WTC11 (cell line): ENCODE measurements at regions not wholly inside any gene's neighbourhood (a gene's known extent, or its start where the extent isn't known, plus 50 kb on each side); places are given as distances from the start of the nearest gene placed in this dataset.

Experiments used
- ATAC-seq: fragments of 200-7000 bp; cut with Tn5 transposase; 2 replicates; pipeline ENCODE4 v1.10.0; 2021; ENCODE audit warnings: mild to moderate bottlenecking, moderate library complexity
- CTCF ChIA-PET: fragments of 300-600 bp; sonication (Branson Sonifier 250); formaldehyde crosslinking; loops from one replicate; lab custom pipeline; 2021; ENCODE audit warnings: antibody characterized with exemption; lab: Charles Lee
- POLR2A ChIA-PET: fragments of 350-600 bp; sonication (Branson Sonifier 250); formaldehyde crosslinking; loops from one replicate; lab custom pipeline; 2021; ENCODE audit warnings: antibody characterized with exemption; lab: Charles Lee
- DNase-seq: peaks from one replicate; pipeline ENCODE4 v3.0.0; 2021; ENCODE audit warnings: low spot score
- H3K27ac Mint-ChIP-seq: 2 replicates; pipeline ENCODE4 v1.8.0; 2021; ENCODE audit warnings: mixed read lengths
- H3K27me3 Mint-ChIP-seq: 2 replicates; pipeline ENCODE4 v1.8.0; 2021; ENCODE audit warnings: low read depth, mild to moderate bottlenecking, moderate library complexity, mixed read lengths
- H3K36me3 Mint-ChIP-seq: 2 replicates; pipeline ENCODE4 v1.8.0; 2021; ENCODE audit warnings: mixed read lengths
- H3K4me1 Mint-ChIP-seq: 2 replicates; pipeline ENCODE4 v1.8.0; 2022; ENCODE audit warnings: mixed read lengths
- H3K4me3 Mint-ChIP-seq: 2 replicates; pipeline ENCODE4 v1.8.0; 2021; ENCODE audit warnings: mild to moderate bottlenecking, moderate library complexity, mixed read lengths
- H3K9me3 Mint-ChIP-seq: 2 replicates; pipeline ENCODE4 v1.8.0; 2021; ENCODE audit warnings: mixed read lengths
- ATF3 ChIP-seq: sonication (generic); formaldehyde crosslinking; conservative IDR thresholded peaks from 2 replicates; pipeline ENCODE4 v1.8.1; 2022; ENCODE audit warnings: mild to moderate bottlenecking, missing genetic modification reagents
- CBFB ChIP-seq: sonication (generic); formaldehyde crosslinking; IDR thresholded peaks from 2 replicates; pipeline ENCODE4 v1.8.1; 2022; ENCODE audit warnings: mild to moderate bottlenecking, low read depth, missing genetic modification reagents
- E2F1 ChIP-seq: sonication (generic); formaldehyde crosslinking; IDR thresholded peaks from 2 replicates; pipeline ENCODE4 v1.8.0; 2022; ENCODE audit warnings: mild to moderate bottlenecking, missing genetic modification reagents
- EMX1 ChIP-seq: fragments of 250-450 bp; sonication (Bioruptor Pico); IDR thresholded peaks from 2 replicates; pipeline ENCODE4 v1.8.0; 2021; ENCODE audit warnings: mild to moderate bottlenecking
- TCF7 ChIP-seq: sonication (generic); formaldehyde crosslinking; IDR thresholded peaks from 2 replicates; pipeline ENCODE4 v1.8.0; 2022; ENCODE audit warnings: mild to moderate bottlenecking, low read depth, missing genetic modification reagents, moderate library complexity
- TEAD4 ChIP-seq: sonication (generic); formaldehyde crosslinking; IDR thresholded peaks from 2 replicates; pipeline ENCODE4 v1.8.0; 2022; ENCODE audit warnings: mild to moderate bottlenecking, missing genetic modification reagents
- ZNF281 ChIP-seq: sonication (generic); formaldehyde crosslinking; IDR thresholded peaks from 2 replicates; pipeline ENCODE4 v1.8.0; 2023; ENCODE audit warnings: mild to moderate bottlenecking, missing genetic modification reagents
- ZNF416 ChIP-seq: fragments of 250-450 bp; sonication (Bioruptor Pico); IDR thresholded peaks from 2 replicates; pipeline ENCODE4 v1.9.0; 2021; ENCODE audit warnings: mild to moderate bottlenecking, inconsistent platforms
- ZNF423 ChIP-seq: fragments of 250-450 bp; sonication (Bioruptor Pico); IDR thresholded peaks from 2 replicates; pipeline ENCODE4 v2.1.2; 2022; ENCODE audit warnings: mild to moderate bottlenecking, moderate library complexity
- ZNF425 ChIP-seq: fragments of 250-450 bp; sonication (Bioruptor Pico); conservative IDR thresholded peaks from 2 replicates; pipeline ENCODE4 v1.9.0; 2021; ENCODE audit warnings: mild to moderate bottlenecking
- TF ChIP-seq, protein P1 (sequence below): sonication (generic); formaldehyde crosslinking; IDR thresholded peaks from 2 replicates; pipeline ENCODE4 v1.8.1; 2022; ENCODE audit warnings: missing genetic modification reagents, borderline replicate concordance
- TF ChIP-seq, protein P2 (sequence below): sonication (generic); formaldehyde crosslinking; IDR thresholded peaks from 2 replicates; pipeline ENCODE4 v1.8.1; 2023; ENCODE audit warnings: mild to moderate bottlenecking, missing genetic modification reagents
- TF ChIP-seq, protein P3 (sequence below): sonication (generic); formaldehyde crosslinking; IDR thresholded peaks from 2 replicates; pipeline ENCODE4 v1.8.0; 2023; ENCODE audit warnings: missing genetic modification reagents, mild to moderate bottlenecking, borderline replicate concordance
- TF ChIP-seq, protein P4 (sequence below): sonication (generic); formaldehyde crosslinking; IDR thresholded peaks from 2 replicates; pipeline ENCODE4 v1.8.0; 2023; ENCODE audit warnings: missing genetic modification reagents
- TF ChIP-seq, protein P5 (sequence below): fragments of 250-450 bp; sonication (Bioruptor Pico); IDR thresholded peaks from 2 replicates; pipeline ENCODE4 v1.9.0; 2021; ENCODE audit warnings: moderate library complexity, mild to moderate bottlenecking, inconsistent platforms, borderline replicate concordance

DNA sequence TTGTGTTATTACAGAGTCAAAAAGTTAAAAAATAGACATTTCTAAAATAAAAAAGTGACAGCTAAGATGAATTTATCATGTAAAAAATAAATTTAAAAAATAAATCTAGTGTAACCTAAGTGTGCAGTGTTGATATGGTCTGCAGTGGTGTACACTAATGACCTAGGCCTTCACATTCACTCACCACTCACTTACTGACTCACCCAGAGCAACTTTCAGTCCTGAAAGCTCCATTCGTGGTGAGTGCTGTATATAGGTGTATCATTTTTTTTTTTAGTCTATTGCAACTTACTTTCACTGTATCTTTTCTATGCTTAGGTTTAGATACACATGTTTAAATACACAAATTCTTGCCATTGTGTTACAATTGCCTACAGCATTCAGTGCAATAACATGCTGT is 459.4 kb upstream of the ROBO1 start:
- Mint-ChIP-seq H3K9me3 (peaks cover 7% of the 10 kb centered on the region), H3K27me3 (no peaks in the 10 kb centered on the region), H3K36me3 (no peaks in the 10 kb centered on the region), H3K4me3 (no peak overlapping the region), H3K27ac (no peak overlapping the region), H3K4me1 (no peaks in the 10 kb centered on the region)
- CTCF ChIA-PET, result no interaction called here
- ATAC-seq (no peak), DNase-seq (no peak)
- POLR2A ChIA-PET, result no interaction called here
- TF ChIP-seq, protein P1, sequence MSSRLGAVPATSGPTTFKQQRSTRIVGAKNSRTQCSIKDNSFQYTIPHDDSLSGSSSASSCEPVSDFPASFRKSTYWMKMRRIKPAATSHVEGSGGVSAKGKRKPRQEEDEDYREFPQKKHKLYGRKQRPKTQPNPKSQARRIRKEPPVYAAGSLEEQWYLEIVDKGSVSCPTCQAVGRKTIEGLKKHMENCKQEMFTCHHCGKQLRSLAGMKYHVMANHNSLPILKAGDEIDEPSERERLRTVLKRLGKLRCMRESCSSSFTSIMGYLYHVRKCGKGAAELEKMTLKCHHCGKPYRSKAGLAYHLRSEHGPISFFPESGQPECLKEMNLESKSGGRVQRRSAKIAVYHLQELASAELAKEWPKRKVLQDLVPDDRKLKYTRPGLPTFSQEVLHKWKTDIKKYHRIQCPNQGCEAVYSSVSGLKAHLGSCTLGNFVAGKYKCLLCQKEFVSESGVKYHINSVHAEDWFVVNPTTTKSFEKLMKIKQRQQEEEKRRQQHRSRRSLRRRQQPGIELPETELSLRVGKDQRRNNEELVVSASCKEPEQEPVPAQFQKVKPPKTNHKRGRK, result no peak
- TF ChIP-seq ZNF423 (CRISPR knock-in tag) (no peak), ATF3 (CRISPR knock-in tag) (no peak), EMX1 (CRISPR knock-in tag) (no peak), E2F1 (CRISPR knock-in tag) (no peak), ZNF281 (no peak), TEAD4 (no peak), ZNF416 (CRISPR knock-in tag) (no peak), CBFB (no peak), TCF7 (CRISPR knock-in tag) (no peak), ZNF425 (CRISPR knock-in tag) (no peak)
- TF ChIP-seq, protein P2, sequence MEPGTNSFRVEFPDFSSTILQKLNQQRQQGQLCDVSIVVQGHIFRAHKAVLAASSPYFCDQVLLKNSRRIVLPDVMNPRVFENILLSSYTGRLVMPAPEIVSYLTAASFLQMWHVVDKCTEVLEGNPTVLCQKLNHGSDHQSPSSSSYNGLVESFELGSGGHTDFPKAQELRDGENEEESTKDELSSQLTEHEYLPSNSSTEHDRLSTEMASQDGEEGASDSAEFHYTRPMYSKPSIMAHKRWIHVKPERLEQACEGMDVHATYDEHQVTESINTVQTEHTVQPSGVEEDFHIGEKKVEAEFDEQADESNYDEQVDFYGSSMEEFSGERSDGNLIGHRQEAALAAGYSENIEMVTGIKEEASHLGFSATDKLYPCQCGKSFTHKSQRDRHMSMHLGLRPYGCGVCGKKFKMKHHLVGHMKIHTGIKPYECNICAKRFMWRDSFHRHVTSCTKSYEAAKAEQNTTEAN (CRISPR knock-in tag), result no peak
- TF ChIP-seq, protein P3, sequence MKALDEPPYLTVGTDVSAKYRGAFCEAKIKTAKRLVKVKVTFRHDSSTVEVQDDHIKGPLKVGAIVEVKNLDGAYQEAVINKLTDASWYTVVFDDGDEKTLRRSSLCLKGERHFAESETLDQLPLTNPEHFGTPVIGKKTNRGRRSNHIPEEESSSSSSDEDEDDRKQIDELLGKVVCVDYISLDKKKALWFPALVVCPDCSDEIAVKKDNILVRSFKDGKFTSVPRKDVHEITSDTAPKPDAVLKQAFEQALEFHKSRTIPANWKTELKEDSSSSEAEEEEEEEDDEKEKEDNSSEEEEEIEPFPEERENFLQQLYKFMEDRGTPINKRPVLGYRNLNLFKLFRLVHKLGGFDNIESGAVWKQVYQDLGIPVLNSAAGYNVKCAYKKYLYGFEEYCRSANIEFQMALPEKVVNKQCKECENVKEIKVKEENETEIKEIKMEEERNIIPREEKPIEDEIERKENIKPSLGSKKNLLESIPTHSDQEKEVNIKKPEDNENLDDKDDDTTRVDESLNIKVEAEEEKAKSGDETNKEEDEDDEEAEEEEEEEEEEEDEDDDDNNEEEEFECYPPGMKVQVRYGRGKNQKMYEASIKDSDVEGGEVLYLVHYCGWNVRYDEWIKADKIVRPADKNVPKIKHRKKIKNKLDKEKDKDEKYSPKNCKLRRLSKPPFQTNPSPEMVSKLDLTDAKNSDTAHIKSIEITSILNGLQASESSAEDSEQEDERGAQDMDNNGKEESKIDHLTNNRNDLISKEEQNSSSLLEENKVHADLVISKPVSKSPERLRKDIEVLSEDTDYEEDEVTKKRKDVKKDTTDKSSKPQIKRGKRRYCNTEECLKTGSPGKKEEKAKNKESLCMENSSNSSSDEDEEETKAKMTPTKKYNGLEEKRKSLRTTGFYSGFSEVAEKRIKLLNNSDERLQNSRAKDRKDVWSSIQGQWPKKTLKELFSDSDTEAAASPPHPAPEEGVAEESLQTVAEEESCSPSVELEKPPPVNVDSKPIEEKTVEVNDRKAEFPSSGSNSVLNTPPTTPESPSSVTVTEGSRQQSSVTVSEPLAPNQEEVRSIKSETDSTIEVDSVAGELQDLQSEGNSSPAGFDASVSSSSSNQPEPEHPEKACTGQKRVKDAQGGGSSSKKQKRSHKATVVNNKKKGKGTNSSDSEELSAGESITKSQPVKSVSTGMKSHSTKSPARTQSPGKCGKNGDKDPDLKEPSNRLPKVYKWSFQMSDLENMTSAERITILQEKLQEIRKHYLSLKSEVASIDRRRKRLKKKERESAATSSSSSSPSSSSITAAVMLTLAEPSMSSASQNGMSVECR (CRISPR knock-in tag), result no peak
- TF ChIP-seq, protein P4, sequence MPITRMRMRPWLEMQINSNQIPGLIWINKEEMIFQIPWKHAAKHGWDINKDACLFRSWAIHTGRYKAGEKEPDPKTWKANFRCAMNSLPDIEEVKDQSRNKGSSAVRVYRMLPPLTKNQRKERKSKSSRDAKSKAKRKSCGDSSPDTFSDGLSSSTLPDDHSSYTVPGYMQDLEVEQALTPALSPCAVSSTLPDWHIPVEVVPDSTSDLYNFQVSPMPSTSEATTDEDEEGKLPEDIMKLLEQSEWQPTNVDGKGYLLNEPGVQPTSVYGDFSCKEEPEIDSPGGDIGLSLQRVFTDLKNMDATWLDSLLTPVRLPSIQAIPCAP, result no peak
- TF ChIP-seq, protein P5, sequence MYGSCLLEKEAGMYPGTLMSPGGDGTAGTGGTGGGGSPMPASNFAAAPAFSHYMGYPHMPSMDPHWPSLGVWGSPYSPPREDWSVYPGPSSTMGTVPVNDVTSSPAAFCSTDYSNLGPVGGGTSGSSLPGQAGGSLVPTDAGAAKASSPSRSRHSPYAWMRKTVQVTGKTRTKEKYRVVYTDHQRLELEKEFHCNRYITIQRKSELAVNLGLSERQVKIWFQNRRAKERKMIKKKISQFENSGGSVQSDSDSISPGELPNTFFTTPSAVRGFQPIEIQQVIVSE (CRISPR knock-in tag), result no peak
